ENCODE measurements at regions not wholly inside any gene's neighbourhood (a gene's known extent, or its start where the extent isn't known, plus 50 kb on each side); places are given as distances from the start of the nearest gene placed in this dataset.

- 56 to 59% (median 58%) methylated on average over 4 of the region's 4 CpGs for WGBS, 3 donors
- DNase-seq: no peak
- H3K4me1 ChIP-seq (ENCODE audit: insufficient read depth): no peaks in the 10 kb centered on the region
- no peak overlapping the region for H3K4me3 ChIP-seq
- H3K27me3 ChIP-seq: no peaks in the 10 kb centered on the region
- no peaks in the 10 kb centered on the region for H3K9me3 ChIP-seq
- H3K36me3 ChIP-seq: no peaks in the 10 kb centered on the region
- H3K27ac ChIP-seq: no peak overlapping the region
- intact Hi-C loops (cut with DNase I): no loop called here
- TF ChIP-seq POLR2A (IDR thresholded peaks at IDR 0.05): no peak
- TF ChIP-seq EP300 (IDR thresholded peaks at IDR 0.05): no peak
- no peak for TF ChIP-seq CTCF (IDR thresholded peaks at IDR 0.05)
These were observed 332.1 kb upstream of the CCL2 start for GRCh38 chr17:33922971-33923370.

- Histone ChIP-seq H3K9me3 (no peaks in the 10 kb centered on the region), H3K4me1 (ENCODE audit: insufficient read depth) (no peaks in the 10 kb centered on the region), H3K36me3 (no peaks in the 10 kb centered on the region), H3K27ac (no peak overlapping the region), H3K27me3 (no peaks in the 10 kb centered on the region), H3K4me3 (no peak overlapping the region)
- DNase-seq: no peak
- TF ChIP-seq POLR2A (IDR thresholded peaks at IDR 0.05) (no peak), CTCF (IDR thresholded peaks at IDR 0.05) (no peak), EP300 (IDR thresholded peaks at IDR 0.05) (no peak)
- intact Hi-C loops (cut with DNase I): no loop called here
- WGBS, 3 donors: 80 to 84% (median 83%) methylated on average over 5 of the region's 5 CpGs
These were observed 331.0 kb upstream of the CCL2 start for GRCh38 chr17:33924104-33924503.

GRCh38 chr17:33925649-33926048, 329.4 kb upstream of the CCL2 start:
- no peak overlapping the region for H3K27ac ChIP-seq
- no peaks in the 10 kb centered on the region for H3K27me3 ChIP-seq
- no peaks in the 10 kb centered on the region for H3K36me3 ChIP-seq
- no peak for DNase-seq
- intact Hi-C loops (cut with DNase I): no loop called here
- no peaks in the 10 kb centered on the region for H3K4me1 ChIP-seq (ENCODE audit: insufficient read depth)
- H3K9me3 ChIP-seq: no peaks in the 10 kb centered on the region
- H3K4me3 ChIP-seq: no peak overlapping the region
- TF ChIP-seq POLR2A (IDR thresholded peaks at IDR 0.05): no peak
- no peak for TF ChIP-seq EP300 (IDR thresholded peaks at IDR 0.05)
- TF ChIP-seq CTCF (IDR thresholded peaks at IDR 0.05): no peak
- WGBS, 3 donors: 75 to 86% (median 82%) methylated on average over 2 of the region's 2 CpGs

GRCh38 chr17:33927732-33928133, 327.4 kb upstream of the CCL2 start:
- Histone ChIP-seq H3K36me3 (no peaks in the 10 kb centered on the region), H3K9me3 (no peaks in the 10 kb centered on the region), H3K4me1 (ENCODE audit: insufficient read depth) (no peaks in the 10 kb centered on the region), H3K4me3 (no peak overlapping the region), H3K27ac (no peak overlapping the region), H3K27me3 (no peaks in the 10 kb centered on the region)
- intact Hi-C loops (cut with DNase I): no loop called here
- 2 to 15% (median 7%) methylated on average over 3 of the region's 3 CpGs for WGBS, 3 donors
- no peak for TF ChIP-seq EP300 (IDR thresholded peaks at IDR 0.05)
- TF ChIP-seq POLR2A (IDR thresholded peaks at IDR 0.05): no peak
- no peak for TF ChIP-seq CTCF (IDR thresholded peaks at IDR 0.05)
- no peak for DNase-seq
